ENCODE measurements at regions not wholly inside any gene's neighbourhood (a gene's known extent, or its start where the extent isn't known, plus 50 kb on each side); places are given as distances from the start of the nearest gene placed in this dataset.

DNA sequence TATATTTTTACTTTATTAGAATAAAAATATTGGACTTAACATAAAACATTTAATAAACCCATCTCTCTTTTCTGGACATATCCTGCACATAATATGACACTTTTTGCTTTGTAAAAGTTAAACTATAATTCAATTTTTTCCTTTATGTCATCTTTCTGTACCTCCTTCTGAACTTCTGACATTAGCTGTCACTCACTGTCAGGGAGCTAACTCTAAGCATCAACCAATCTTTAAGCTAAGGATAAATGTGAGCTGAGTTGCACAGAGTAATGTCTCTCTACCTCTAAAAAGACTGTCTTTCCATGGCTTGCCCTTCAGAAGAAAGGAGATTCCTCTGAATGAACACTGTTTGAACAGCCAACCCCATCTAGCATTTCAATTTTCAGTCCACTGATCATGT lies 948.6 kb upstream of the CHAC2 start:
- ChIA-PET RAD21 (ENCODE audit: unreplicated experiment) (no interaction called here), POLR2A (no interaction called here), CTCF (no interaction called here), SMC1A (ENCODE audit: uncharacterized antibody, unreplicated experiment) (no interaction called here)
- no peak for FAIRE-seq
- BruUV-seq (replicated peaks), result no TSS peak
- Histone ChIP-seq H3K4me3 (no peak overlapping the region), H3K27ac (ENCODE audit: control insufficient read depth, insufficient read depth) (no peak overlapping the region), H4K20me1 (ENCODE audit: control insufficient read depth, insufficient read depth) (no peaks in the 10 kb centered on the region), H3K9me3 (replicated peaks; ENCODE audit: control insufficient read depth, insufficient read depth, low read length) (no peaks in the 10 kb centered on the region), H3K9ac (ENCODE audit: control insufficient read depth, insufficient read depth, low read length) (no peak overlapping the region), H3K36me3 (ENCODE audit: control insufficient read depth in 2 of 2, insufficient read depth in 2 of 2, low read length in 1 of 2) (no peaks in the 10 kb centered on the region), H3K4me1 (ENCODE audit: control insufficient read depth, insufficient read depth, low read length) (no peaks in the 10 kb centered on the region), H2AFZ (ENCODE audit: control insufficient read depth, low read depth, low read length) (no peak overlapping the region), H3K79me2 (ENCODE audit: control insufficient read depth, insufficient read depth, low read length) (no peaks in the 10 kb centered on the region), H3K4me2 (ENCODE audit: control insufficient read depth, insufficient read depth) (no peak overlapping the region), H3K27me3 (replicated peaks in 1 of 2; ENCODE audit: control insufficient read depth in 2 of 2, insufficient read depth in 2 of 2, low read length in 1 of 2) (no peaks in the 10 kb centered on the region)
- ATAC-seq, result no peak
- intact Hi-C loops (cut with micrococcal nuclease; ENCODE audit: unreplicated experiment), result no loop called here
- in situ Hi-C loops (cut with MboI), result no loop called here
- no peak for DNase-seq (ENCODE audit: low read depth, low spot score)
- TF ChIP-seq POLR2A (IDR thresholded peaks at IDR 0.05; ENCODE audit: low read depth, low read length) (no peak), POU2F2 (IDR thresholded peaks at IDR 0.05; ENCODE audit: borderline replicate concordance, low read depth, low read length) (no peak), HSF1 (IDR thresholded peaks at IDR 0.05; ENCODE audit: low read depth, low read length) (no peak), ZNF217 (IDR thresholded peaks at IDR 0.05) (no peak), EZH2 (IDR thresholded peaks at IDR 0.05; ENCODE audit: borderline replicate concordance, control insufficient read depth, low read depth, low read length) (no peak), HDAC2 (IDR thresholded peaks at IDR 0.05) (no peak), MLLT1 (IDR thresholded peaks at IDR 0.05) (no peak), SMAD5 (IDR thresholded peaks at IDR 0.05; ENCODE audit: low read depth) (no peak), NFYA (IDR thresholded peaks at IDR 0.05; ENCODE audit: borderline replicate concordance, low read depth, low read length) (no peak), YBX1 (IDR thresholded peaks at IDR 0.05) (no peak)
- TF ChIP-seq, protein P1, sequence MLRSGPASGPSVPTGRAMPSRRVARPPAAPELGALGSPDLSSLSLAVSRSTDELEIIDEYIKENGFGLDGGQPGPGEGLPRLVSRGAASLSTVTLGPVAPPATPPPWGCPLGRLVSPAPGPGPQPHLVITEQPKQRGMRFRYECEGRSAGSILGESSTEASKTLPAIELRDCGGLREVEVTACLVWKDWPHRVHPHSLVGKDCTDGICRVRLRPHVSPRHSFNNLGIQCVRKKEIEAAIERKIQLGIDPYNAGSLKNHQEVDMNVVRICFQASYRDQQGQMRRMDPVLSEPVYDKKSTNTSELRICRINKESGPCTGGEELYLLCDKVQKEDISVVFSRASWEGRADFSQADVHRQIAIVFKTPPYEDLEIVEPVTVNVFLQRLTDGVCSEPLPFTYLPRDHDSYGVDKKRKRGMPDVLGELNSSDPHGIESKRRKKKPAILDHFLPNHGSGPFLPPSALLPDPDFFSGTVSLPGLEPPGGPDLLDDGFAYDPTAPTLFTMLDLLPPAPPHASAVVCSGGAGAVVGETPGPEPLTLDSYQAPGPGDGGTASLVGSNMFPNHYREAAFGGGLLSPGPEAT (IDR thresholded peaks at IDR 0.05; ENCODE audit: low read depth), result no peak
- TF ChIP-seq, protein P2, sequence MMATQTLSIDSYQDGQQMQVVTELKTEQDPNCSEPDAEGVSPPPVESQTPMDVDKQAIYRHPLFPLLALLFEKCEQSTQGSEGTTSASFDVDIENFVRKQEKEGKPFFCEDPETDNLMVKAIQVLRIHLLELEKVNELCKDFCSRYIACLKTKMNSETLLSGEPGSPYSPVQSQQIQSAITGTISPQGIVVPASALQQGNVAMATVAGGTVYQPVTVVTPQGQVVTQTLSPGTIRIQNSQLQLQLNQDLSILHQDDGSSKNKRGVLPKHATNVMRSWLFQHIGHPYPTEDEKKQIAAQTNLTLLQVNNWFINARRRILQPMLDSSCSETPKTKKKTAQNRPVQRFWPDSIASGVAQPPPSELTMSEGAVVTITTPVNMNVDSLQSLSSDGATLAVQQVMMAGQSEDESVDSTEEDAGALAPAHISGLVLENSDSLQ (IDR thresholded peaks at IDR 0.05), result no peak
- TF ChIP-seq, protein P3, sequence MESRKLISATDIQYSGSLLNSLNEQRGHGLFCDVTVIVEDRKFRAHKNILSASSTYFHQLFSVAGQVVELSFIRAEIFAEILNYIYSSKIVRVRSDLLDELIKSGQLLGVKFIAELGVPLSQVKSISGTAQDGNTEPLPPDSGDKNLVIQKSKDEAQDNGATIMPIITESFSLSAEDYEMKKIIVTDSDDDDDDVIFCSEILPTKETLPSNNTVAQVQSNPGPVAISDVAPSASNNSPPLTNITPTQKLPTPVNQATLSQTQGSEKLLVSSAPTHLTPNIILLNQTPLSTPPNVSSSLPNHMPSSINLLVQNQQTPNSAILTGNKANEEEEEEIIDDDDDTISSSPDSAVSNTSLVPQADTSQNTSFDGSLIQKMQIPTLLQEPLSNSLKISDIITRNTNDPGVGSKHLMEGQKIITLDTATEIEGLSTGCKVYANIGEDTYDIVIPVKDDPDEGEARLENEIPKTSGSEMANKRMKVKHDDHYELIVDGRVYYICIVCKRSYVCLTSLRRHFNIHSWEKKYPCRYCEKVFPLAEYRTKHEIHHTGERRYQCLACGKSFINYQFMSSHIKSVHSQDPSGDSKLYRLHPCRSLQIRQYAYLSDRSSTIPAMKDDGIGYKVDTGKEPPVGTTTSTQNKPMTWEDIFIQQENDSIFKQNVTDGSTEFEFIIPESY (IDR thresholded peaks at IDR 0.05), result no peak
